ENCODE measurements at regions not wholly inside any gene's neighbourhood (a gene's known extent, or its start where the extent isn't known, plus 50 kb on each side); places are given as distances from the start of the nearest gene placed in this dataset.

- no peak for DNase-seq
Observed at GRCh38 chr13:84497613-84498012, 615.3 kb upstream of the SLITRK1 start.

GRCh38 chr13:84491952-84492351 lies 609.7 kb upstream of the SLITRK1 start:
- DNase-seq = no peak

- DNase-seq = no peak
Observed at GRCh38 chr13:84487752-84488151, 605.5 kb upstream of the SLITRK1 start.

- no peak for DNase-seq
Observed at GRCh38 chr13:84481958-84482357, 599.7 kb upstream of the SLITRK1 start.

- no peak for DNase-seq
Observed at GRCh38 chr13:84479656-84480055, 597.4 kb upstream of the SLITRK1 start.

- no peak for DNase-seq
Observed at GRCh38 chr13:84470528-84470927, 588.3 kb upstream of the SLITRK1 start.

- no peak for DNase-seq
Observed at GRCh38 chr13:84466461-84466860, 584.2 kb upstream of the SLITRK1 start.

- no peak for DNase-seq
Observed at GRCh38 chr13:84460989-84461388, 578.7 kb upstream of the SLITRK1 start.

GRCh38 chr13:84455143-84455905 lies 573.0 kb upstream of the SLITRK1 start:
- DNase-seq = no peak

- no peak for DNase-seq
Observed at GRCh38 chr13:84447640-84447978, 565.3 kb upstream of the SLITRK1 start.

- no peak for DNase-seq
Observed at GRCh38 chr13:84446972-84447639, 564.8 kb upstream of the SLITRK1 start.

GRCh38 chr13:84445776-84446175 lies 563.5 kb upstream of the SLITRK1 start:
- DNase-seq = no peak

GRCh38 chr13:84443463-84443862 lies 561.2 kb upstream of the SLITRK1 start:
- DNase-seq = no peak

GRCh38 chr13:84439108-84439507 lies 556.8 kb upstream of the SLITRK1 start:
- no peak for DNase-seq

- no peak for DNase-seq
Observed at GRCh38 chr13:84433024-84433423, 550.8 kb upstream of the SLITRK1 start.

- no peak for DNase-seq
Observed at GRCh38 chr13:84431646-84432045, 549.4 kb upstream of the SLITRK1 start.

- no peak for DNase-seq
Observed at GRCh38 chr13:84430446-84430845, 548.2 kb upstream of the SLITRK1 start.

- DNase-seq = no peak
Observed at GRCh38 chr13:84430015-84430414, 547.7 kb upstream of the SLITRK1 start.

- DNase-seq = no peak
Observed at GRCh38 chr13:84418041-84418440, 535.8 kb upstream of the SLITRK1 start.

- DNase-seq = no peak
Observed at GRCh38 chr13:84417416-84417815, 535.1 kb upstream of the SLITRK1 start.

- no peak for DNase-seq
Observed at GRCh38 chr13:84413016-84413415, 530.7 kb upstream of the SLITRK1 start.

- DNase-seq = no peak
Observed at GRCh38 chr13:84405286-84405685, 523.0 kb upstream of the SLITRK1 start.

GRCh38 chr13:84400706-84401105 lies 518.4 kb upstream of the SLITRK1 start:
- DNase-seq = no peak

GRCh38 chr13:84399320-84400085 lies 517.2 kb upstream of the SLITRK1 start:
- DNase-seq = no peak
